A673 (cell line): ENCODE measurements at regions not wholly inside any gene's neighbourhood (a gene's known extent, or its start where the extent isn't known, plus 50 kb on each side); places are given as distances from the start of the nearest gene placed in this dataset.

Source experiments
- EZH2 ChIP-seq: fragments of 200-600 bp; sonication (generic); IDR thresholded peaks from 2 replicates; pipeline ENCODE4 v1.6.1; 2017; ENCODE audit warnings: borderline replicate concordance, low read depth, mild to moderate bottlenecking, mixed read lengths, antibody characterized with exemption, low read length; ENCODE audit not compliant: poor library complexity, severe bottlenecking
- TF ChIP-seq, protein P1 (sequence below): fragments of 300-800, 200-600 bp; sonication (generic); conservative IDR thresholded peaks from 2 replicates; pipeline ENCODE4 v1.5.1; 2017; ENCODE audit warnings: low read depth, mild to moderate bottlenecking, antibody characterized with exemption, low read length, moderate library complexity, mixed read lengths

DNA sequence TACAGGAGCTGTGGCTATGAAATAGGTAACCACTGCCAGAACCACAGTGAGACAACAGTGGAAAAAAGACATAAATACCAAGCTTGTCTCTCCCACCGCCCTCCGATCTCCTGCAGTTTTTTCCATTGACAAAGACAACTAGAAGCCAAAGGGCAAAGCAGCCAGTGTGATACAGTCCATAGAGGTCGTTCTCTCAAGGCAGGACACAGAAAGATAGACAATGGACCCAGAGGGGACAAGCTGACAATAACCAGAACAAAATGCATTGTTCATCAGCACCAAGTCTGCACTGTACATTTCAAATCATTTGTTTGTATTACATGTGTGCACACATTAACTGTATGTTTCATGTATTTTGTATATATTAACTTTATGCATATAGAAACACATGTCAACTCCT lies 233.0 kb upstream of the NOL4 start:
- TF ChIP-seq, protein P1, sequence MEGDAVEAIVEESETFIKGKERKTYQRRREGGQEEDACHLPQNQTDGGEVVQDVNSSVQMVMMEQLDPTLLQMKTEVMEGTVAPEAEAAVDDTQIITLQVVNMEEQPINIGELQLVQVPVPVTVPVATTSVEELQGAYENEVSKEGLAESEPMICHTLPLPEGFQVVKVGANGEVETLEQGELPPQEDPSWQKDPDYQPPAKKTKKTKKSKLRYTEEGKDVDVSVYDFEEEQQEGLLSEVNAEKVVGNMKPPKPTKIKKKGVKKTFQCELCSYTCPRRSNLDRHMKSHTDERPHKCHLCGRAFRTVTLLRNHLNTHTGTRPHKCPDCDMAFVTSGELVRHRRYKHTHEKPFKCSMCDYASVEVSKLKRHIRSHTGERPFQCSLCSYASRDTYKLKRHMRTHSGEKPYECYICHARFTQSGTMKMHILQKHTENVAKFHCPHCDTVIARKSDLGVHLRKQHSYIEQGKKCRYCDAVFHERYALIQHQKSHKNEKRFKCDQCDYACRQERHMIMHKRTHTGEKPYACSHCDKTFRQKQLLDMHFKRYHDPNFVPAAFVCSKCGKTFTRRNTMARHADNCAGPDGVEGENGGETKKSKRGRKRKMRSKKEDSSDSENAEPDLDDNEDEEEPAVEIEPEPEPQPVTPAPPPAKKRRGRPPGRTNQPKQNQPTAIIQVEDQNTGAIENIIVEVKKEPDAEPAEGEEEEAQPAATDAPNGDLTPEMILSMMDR, result no peak
- TF ChIP-seq EZH2, result no peak
